Panc1 (cell line): ENCODE measurements at regions not wholly inside any gene's neighbourhood (a gene's known extent, or its start where the extent isn't known, plus 50 kb on each side); places are given as distances from the start of the nearest gene placed in this dataset.

Experiments
- CTCF ChIP-seq: fragments of 450-650 bp; IDR thresholded peaks from 2 replicates; pipeline ENCODE4 v1.5.1; 2017; ENCODE audit warnings: mild to moderate bottlenecking
- POLR2AphosphoS5 ChIP-seq: IDR thresholded peaks from 2 replicates; pipeline ENCODE4 v1.6.1; 2012; ENCODE audit warnings: mild to moderate bottlenecking, low read depth, low read length, moderate library complexity

GRCh38 chr4:105059337-105059736 is 87.3 kb upstream of the TET2 start:
- TF ChIP-seq CTCF (no peak), POLR2AphosphoS5 (no peak)
